ENCODE measurements at regions not wholly inside any gene's neighbourhood (a gene's known extent, or its start where the extent isn't known, plus 50 kb on each side); places are given as distances from the start of the nearest gene placed in this dataset.
A peak's percentile ranks its signal among the peaks of the same experiment; 100 is the strongest.
"Not testable (repeated sequence)": the region's sequence is repeated elsewhere in the genome, so short reads cannot be mapped to it uniquely, and the experiment has no call there.

- no peak for DNase-seq (ENCODE audit: low read depth in 2 of 2)
These were observed 188.0 kb upstream of the TPM1 start for GRCh38 chr15:62854420-62855084.

GRCh38 chr15:62855085-62855476, 187.5 kb upstream of the TPM1 start:
- DNase-seq (ENCODE audit: low read depth in 2 of 2), result no peak

GRCh38 chr15:62856466-62857246, 185.9 kb upstream of the TPM1 start:
- DNase-seq (ENCODE audit: low read depth in 2 of 2), result no peak

- peak in 1 of 2 donors; percentile 5 for DNase-seq (ENCODE audit: low read depth in 2 of 2)
These were observed 185.1 kb upstream of the TPM1 start for GRCh38 chr15:62857411-62857853.

- no peak for DNase-seq (ENCODE audit: low read depth in 2 of 2)
These were observed 184.2 kb upstream of the TPM1 start for GRCh38 chr15:62858343-62858742.

- DNase-seq (ENCODE audit: low read depth in 2 of 2), result no peak
These were observed 179.8 kb upstream of the TPM1 start for GRCh38 chr15:62862717-62863116.

GRCh38 chr15:62866366-62866765, 176.2 kb upstream of the TPM1 start:
- DNase-seq (ENCODE audit: low read depth in 2 of 2), result no peak

- no peak for DNase-seq (ENCODE audit: low read depth in 2 of 2)
These were observed 174.7 kb upstream of the TPM1 start for GRCh38 chr15:62867844-62868243.

GRCh38 chr15:62868507-62868906, 174.0 kb upstream of the TPM1 start:
- DNase-seq (ENCODE audit: low read depth in 2 of 2), result no peak

GRCh38 chr15:62869116-62869515, 173.4 kb upstream of the TPM1 start:
- no peak for DNase-seq (ENCODE audit: low read depth in 2 of 2)

- DNase-seq (ENCODE audit: low read depth in 2 of 2), result no peak
These were observed 172.3 kb upstream of the TPM1 start for GRCh38 chr15:62870216-62870615.

- DNase-seq (ENCODE audit: low read depth in 2 of 2), result not testable (repeated sequence)
These were observed 171.8 kb upstream of the TPM1 start for GRCh38 chr15:62870701-62871100.

GRCh38 chr15:62873203-62873602, 169.3 kb upstream of the TPM1 start:
- DNase-seq (ENCODE audit: low read depth in 2 of 2), result no peak

GRCh38 chr15:62874064-62874463, 168.5 kb upstream of the TPM1 start:
- DNase-seq (ENCODE audit: low read depth in 2 of 2), result no peak

GRCh38 chr15:62874959-62875625, 167.5 kb upstream of the TPM1 start:
- no peak for DNase-seq (ENCODE audit: low read depth in 2 of 2)

- DNase-seq (ENCODE audit: low read depth in 2 of 2), result no peak
These were observed 166.9 kb upstream of the TPM1 start for GRCh38 chr15:62875626-62876021.

- DNase-seq (ENCODE audit: low read depth in 2 of 2), result no peak
These were observed 165.2 kb upstream of the TPM1 start for GRCh38 chr15:62877276-62877857.

GRCh38 chr15:62878070-62878469, 164.5 kb upstream of the TPM1 start:
- DNase-seq (ENCODE audit: low read depth in 2 of 2), result no peak

- no peak for DNase-seq (ENCODE audit: low read depth in 2 of 2)
These were observed 162.8 kb upstream of the TPM1 start for GRCh38 chr15:62879770-62880169.

- DNase-seq (ENCODE audit: low read depth in 2 of 2), result no peak
These were observed 162.3 kb upstream of the TPM1 start for GRCh38 chr15:62880278-62880677.

- DNase-seq (ENCODE audit: low read depth in 2 of 2), result no peak
These were observed 161.5 kb upstream of the TPM1 start for GRCh38 chr15:62881056-62881455.

GRCh38 chr15:62883938-62884479, 158.5 kb upstream of the TPM1 start:
- no peak for DNase-seq (ENCODE audit: low read depth in 2 of 2)
